HL-60/S4 (cell line): ENCODE measurements at regions not wholly inside any gene's neighbourhood (a gene's known extent, or its start where the extent isn't known, plus 50 kb on each side); places are given as distances from the start of the nearest gene placed in this dataset.
"Not testable (repeated sequence)": the region's sequence is repeated elsewhere in the genome, so short reads cannot be mapped to it uniquely, and the experiment has no call there.

ENCODE experiments used
- in situ Hi-C: fragments of 300-500 bp; cut with MboI; formaldehyde crosslinking; loops from 2 replicates; pipeline ENCODE4 v1.14.3; 2022; ENCODE audit warnings: low sequenced_read_pairs

GRCh38 chr16:73965591-73965990, 331.0 kb upstream of the PSMD7 start:
- in situ Hi-C loops: no loop called here

GRCh38 chr16:73956587-73957494, 339.8 kb upstream of the PSMD7 start:
- in situ Hi-C loops: no loop called here

DNA sequence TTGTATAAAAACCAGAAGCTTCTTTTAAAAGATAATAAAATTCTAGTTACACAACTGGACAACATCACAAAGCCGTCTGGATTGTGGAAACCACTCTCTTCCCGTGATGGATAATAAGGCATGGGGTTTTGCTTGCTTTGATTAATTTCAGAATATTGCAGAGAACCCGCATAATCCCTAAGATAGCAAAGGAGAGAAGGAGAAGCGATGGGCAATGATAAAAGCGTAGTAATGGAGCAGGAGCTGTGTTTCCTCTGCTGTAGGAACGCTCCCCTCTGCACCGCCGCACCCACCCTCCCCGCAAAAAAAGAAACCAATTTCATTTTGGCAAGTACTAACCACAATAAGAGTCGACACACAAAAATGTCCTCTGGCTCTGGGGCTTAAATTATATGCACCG, 340.9 kb upstream of the PSMD7 start:
- in situ Hi-C loops: no loop called here

DNA sequence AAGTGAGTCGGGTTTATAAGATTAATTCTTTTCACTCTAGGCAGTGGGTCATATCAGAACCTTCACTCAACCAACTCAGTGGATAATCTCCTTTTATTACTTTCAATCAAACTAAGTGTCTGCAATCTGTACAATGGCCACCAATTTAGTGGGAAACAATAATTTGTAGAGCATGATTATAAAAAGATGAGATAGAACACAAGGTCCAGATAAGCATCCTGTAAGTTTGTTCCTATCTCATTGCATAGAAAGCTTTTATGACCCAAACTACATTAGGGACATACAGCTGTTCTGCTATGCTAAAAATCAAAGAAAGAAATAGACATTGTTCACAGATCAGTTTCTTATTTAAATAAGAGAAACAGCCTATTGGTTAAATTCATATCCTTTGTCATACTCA, 341.4 kb upstream of the PSMD7 start:
- in situ Hi-C loops: no loop called here

DNA sequence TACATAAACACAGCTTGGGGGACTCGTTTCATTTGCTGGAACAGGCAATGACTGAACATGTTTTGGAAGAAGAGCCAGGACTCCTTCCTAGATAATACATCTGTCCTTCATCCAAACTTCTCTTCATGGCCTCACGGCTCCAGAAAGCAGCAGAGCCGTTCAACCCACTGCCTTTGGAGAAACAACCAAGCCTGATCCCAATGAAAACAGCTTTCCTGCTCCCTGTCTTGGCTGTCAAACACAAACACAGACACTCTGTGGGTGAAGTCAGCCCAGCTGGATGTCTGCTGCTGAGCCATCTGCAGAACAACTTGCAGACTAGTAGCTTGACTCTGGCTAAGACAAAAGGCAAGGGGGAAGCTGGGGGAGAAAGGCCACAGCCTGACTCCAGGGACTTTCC, 345.1 kb upstream of the PSMD7 start:
- in situ Hi-C loops: no loop called here

- in situ Hi-C loops: no loop called here
These were observed 346.9 kb upstream of the PSMD7 start for GRCh38 chr16:73949574-73950320.

DNA sequence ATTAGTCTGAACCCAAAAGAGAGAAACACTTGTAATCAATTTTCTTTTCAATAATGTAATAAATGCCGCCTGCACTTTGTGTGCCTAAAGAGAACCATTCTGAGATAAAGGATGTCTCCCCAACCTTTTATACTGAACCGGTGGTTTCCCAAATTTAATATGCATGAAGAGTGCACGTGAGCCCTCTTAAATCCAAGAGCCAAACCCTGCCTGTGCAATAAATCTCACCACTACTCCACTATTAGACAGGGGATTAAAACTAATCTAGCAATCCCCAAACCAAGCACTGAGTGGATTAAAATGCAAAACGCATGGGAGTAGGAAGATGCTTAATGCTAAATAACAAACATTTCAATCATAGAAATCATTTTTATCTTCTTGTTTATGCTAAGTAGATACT, 351.0 kb upstream of the PSMD7 start:
- in situ Hi-C loops: no loop called here

- in situ Hi-C loops: not testable (repeated sequence)
These were observed 353.4 kb upstream of the PSMD7 start for GRCh38 chr16:73943184-73943583.

DNA sequence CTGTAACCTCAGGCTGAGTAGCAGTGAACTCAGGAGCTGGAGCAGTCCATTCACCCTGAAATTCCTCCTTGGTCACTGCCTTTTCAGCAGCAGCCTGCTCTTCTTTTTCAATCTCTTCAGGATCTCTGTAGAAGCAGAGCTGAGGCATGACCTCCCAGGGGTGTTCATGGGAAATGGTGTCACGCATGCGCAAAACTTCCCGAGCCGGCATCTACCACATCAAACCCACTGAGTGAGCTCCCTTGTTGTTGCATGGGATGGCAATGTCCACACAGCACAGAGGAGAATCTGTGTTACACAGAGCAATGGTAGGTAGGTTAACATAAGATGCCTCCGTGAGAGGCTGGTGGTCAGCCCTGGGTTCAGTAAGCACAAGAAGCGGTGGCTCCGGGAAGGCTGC, 355.8 kb upstream of the PSMD7 start:
- in situ Hi-C loops: not testable (repeated sequence)

DNA sequence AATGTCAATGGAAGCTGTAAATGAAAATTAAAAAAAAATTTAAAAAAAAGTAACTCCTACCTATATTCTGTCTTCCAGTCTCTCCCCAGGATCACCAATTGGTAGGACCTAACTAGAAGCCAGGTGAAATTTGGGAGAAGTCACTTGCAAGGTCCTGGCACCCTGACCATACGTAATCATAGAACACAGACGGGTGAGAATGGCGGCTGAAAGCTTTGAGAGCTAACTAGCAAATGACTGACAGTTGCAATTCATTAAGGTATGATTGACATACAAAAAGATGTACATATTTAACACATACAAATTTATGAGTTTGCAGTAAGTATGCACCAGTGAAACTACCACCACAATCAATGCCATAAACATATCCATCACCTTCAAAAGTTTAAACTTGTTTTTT, 372.7 kb upstream of the PSMD7 start:
- in situ Hi-C loops: no loop called here

DNA sequence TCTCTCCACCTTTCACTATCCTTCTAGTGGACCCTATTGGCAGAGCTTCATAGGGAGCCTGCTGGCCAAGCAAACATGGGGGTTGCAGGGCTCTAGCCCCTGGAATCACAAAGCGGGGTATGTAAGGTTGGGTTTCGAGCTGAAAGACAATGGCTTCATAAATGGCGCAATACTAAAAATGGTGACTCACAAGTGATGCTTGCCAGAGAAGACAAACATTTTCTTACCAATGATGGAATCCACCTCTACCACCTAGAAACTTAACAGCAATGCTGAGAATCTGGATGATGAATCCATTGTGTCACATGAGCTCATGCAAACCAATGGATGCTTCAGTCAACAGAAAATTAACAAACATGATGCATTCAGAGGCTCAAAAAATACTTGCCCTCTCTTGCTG, 375.3 kb upstream of the PSMD7 start:
- in situ Hi-C loops: no loop called here

GRCh38 chr16:73916829-73917594, 379.6 kb upstream of the PSMD7 start:
- in situ Hi-C loops: no loop called here

- in situ Hi-C loops: no loop called here
These were observed 380.7 kb upstream of the PSMD7 start for GRCh38 chr16:73915935-73916334.

DNA sequence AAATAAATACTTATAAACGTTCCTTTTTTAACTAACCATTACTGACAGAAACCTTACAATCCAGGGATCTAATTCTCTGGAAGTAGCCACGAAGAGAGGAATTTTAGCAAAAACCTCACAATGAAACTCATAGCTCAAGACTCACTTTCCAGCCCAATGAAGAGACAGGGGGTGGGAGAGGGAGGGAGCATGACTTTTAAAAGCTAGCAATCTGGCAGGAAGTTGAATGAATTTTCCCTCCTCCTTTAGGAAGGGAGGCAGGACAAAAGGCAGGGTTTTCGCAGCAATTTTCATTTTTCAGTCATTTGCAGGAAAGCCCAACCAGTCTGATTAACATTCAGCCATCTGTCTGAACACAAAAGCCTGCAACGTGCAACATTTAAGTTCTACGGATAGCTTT, 381.5 kb upstream of the PSMD7 start:
- in situ Hi-C loops: no loop called here

DNA sequence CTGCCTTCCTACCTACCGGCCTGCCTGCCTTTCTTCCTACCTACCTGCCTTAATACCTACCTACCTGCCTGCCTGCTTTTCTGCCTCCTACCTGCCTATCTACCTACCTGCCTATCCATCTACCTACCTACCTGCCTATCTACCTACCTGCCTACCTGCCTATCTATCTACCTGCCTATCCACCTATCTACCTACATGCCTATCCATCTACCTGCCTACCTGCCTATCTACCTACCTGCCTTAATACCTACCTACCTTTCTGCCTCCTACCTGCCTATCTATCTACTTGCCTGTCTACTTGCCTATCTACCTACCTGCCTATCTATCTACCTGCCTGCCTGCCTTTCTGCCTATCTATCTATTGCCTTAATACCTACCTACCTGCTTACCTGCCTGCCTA, 383.8 kb upstream of the PSMD7 start:
- in situ Hi-C loops: no loop called here

GRCh38 chr16:73912281-73912680, 384.3 kb upstream of the PSMD7 start:
- in situ Hi-C loops: no loop called here

DNA sequence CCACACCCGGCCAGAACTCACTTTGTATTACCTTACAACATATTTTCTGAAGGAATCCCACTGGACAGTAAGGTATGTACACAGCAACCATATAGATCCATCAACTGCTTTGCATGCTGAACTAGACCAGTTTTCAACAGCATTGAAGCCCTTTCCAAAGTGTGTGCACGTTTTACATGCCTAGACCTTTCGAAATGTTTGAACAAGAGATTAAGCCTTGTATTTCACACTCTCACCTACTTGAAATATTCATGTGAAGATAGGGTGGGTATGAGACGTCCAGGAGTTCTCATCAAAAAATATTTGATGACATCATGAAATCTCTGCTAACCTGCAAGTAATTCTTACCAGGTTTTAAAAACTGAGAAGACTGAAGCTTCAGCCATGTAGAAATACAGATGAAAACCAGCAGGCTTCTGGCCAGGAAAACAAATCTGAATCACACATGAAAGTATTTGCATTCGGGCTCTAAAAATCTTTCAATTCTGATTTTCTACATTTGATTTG, 387.0 kb upstream of the PSMD7 start:
- in situ Hi-C loops: no loop called here

DNA sequence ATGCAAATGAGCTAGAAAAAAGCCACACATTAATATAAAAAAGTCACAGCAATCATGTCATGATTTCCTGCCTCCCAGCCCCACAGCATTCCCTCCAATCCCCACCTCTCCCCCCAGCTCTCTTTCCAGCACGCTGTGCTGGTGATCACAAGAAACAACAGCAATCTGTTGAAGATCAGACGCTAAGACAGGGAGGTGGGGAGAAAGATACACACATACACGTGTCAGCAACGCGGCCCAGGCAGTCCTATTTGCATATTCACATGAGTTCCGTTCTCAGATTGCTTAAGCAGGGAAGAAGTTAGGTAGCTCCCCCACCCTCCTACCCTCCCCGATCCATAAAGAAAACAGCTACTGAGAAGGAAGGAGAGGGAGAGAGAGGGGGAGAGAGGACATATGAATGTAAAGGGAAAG, 405.5 kb upstream of the PSMD7 start:
- in situ Hi-C loops: no loop called here

DNA sequence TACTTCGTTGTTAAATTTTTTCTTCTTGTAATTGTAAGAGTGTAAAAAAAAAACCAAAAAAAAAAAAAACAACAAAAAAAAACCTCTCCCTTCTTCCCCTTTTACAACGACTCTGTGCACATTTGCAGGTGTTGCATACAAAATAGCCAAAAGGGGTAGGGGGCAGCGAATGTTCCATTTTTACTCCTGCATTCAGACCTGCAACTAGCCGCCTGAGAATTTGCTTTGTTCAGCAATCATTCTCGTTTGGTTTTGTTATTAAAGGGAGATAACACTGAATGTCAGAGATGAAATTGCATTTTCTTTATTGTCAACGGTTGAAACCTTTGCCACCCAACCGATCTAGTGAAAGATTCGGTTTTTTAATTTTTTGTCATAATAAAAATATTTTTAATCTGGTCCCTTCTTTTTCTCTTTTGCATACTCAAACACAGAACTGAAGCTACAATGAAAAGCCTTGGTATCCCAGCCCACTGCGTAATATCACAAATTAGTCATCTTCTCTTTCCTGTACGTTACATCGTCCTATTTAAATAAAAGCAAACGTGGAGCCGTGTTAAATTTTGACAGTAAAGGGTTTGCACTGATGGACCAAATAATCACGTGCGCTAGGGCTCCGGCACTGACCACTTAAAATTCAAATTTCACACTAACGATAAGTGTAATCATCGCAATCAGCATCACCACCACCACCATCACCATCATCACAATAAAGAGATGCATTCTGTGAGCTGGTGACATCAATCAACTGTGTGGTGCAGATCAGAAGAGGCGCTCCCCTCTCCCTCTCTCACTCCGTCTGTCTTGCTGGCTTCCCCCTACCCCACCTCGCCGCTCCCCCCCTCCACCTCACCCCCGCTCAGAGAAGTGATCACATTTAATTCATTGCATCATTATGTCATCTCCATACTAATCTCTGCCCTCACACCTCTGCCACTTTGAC, 406.2 kb upstream of the PSMD7 start:
- in situ Hi-C loops: no loop called here

DNA sequence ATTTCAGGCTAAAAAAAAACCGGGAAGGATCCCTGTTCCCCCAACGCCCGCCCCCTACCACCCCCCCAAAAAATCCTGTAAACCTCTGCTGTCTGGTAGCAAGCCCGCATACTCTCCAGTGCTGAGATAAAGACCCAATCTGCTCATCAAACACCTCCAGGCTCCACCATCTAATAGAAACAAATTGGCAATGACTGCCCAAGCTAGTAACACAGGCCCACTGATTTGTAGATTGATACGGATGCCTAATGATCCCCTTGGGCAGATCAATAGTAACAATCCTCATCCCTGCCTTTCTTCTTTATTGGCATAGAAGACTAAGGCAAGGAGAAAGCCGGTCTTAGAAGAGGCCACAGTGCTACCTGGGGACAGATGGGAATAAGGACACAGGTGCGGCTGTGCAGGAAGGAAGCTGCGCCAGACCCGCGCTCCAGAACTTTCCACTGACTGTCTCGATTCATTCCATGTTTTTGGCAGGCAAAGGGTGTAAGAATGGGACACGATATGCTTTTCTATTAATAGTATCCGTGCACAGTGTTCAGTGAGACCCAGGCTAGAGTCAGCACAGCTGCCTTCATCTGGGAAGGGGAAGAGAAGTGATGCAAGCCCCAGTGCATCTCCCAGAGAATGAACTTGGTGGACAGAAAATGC, 407.6 kb upstream of the PSMD7 start:
- in situ Hi-C loops: no loop called here
